AG08396 (cell line): ENCODE measurements at regions not wholly inside any gene's neighbourhood (a gene's known extent, or its start where the extent isn't known, plus 50 kb on each side); places are given as distances from the start of the nearest gene placed in this dataset.

ENCODE experiments used
- DNase-seq: peaks from one replicate; pipeline ENCODE4 v3.0.0; 2012; ENCODE audit warnings: low spot score, mixed read lengths

- no peak for DNase-seq
Observed at GRCh38 chr4:127538016-127538415, 94.7 kb upstream of the INTU start.

- no peak for DNase-seq
Observed at GRCh38 chr4:127540497-127541025, 92.2 kb upstream of the INTU start.

- DNase-seq: no peak
Observed at GRCh38 chr4:127545271-127545670, 87.5 kb upstream of the INTU start.

GRCh38 chr4:127548990-127549925 lies 83.5 kb upstream of the INTU start:
- DNase-seq: no peak

GRCh38 chr4:127555106-127555505 lies 77.7 kb upstream of the INTU start:
- DNase-seq: no peak

- no peak for DNase-seq
Observed at GRCh38 chr4:127558088-127558487, 74.7 kb upstream of the INTU start.

GRCh38 chr4:127558489-127559407 lies 74.0 kb upstream of the INTU start:
- no peak for DNase-seq

- DNase-seq: no peak
Observed at GRCh38 chr4:127559981-127560380, 72.8 kb upstream of the INTU start.

- DNase-seq: no peak
Observed at GRCh38 chr4:127560755-127561154, 72.0 kb upstream of the INTU start.

- no peak for DNase-seq
Observed at GRCh38 chr4:127574643-127575042, 58.1 kb upstream of the INTU start.

- no peak for DNase-seq
Observed at GRCh38 chr4:127575888-127576287, 56.9 kb upstream of the INTU start.

GRCh38 chr4:127578491-127578890 lies 54.3 kb upstream of the INTU start:
- DNase-seq: no peak

- no peak for DNase-seq
Observed at GRCh38 chr4:127578967-127579366, 53.8 kb upstream of the INTU start.

- DNase-seq: no peak
Observed at GRCh38 chr4:127579821-127580220, 52.9 kb upstream of the INTU start.

- DNase-seq: no peak
Observed at GRCh38 chr4:127580300-127580699, 52.5 kb upstream of the INTU start.

- no peak for DNase-seq
Observed at GRCh38 chr4:127580891-127581290, 51.9 kb upstream of the INTU start.
